ENCODE measurements at regions not wholly inside any gene's neighbourhood (a gene's known extent, or its start where the extent isn't known, plus 50 kb on each side); places are given as distances from the start of the nearest gene placed in this dataset.
"Not testable (repeated sequence)": the region's sequence is repeated elsewhere in the genome, so short reads cannot be mapped to it uniquely, and the experiment has no call there.

- H3K9me3 Mint-ChIP-seq; H3K36me3 Mint-ChIP-seq; H3K27ac ChIP-seq (ENCODE audit: low read depth, low read length); H3K4me1 Mint-ChIP-seq; H3K27me3 Mint-ChIP-seq; H3K36me3 ChIP-seq (ENCODE audit: insufficient read depth, low read length); H3K4me1 ChIP-seq (ENCODE audit: insufficient read depth, low read length); H3K27ac Mint-ChIP-seq; H3K4me3 Mint-ChIP-seq; H3K9me3 ChIP-seq (ENCODE audit: low read length); H3K4me3 ChIP-seq (ENCODE audit: low read length); POLR2A ChIA-PET; CTCF ChIA-PET; H3K27me3 ChIP-seq (ENCODE audit: insufficient read depth, low read length, poor library complexity, severe bottlenecking); DNase-seq: not testable (repeated sequence)
Measured at GRCh38 chr1:273772-274171, 177.7 kb downstream of the OR4F29 start.

GRCh38 chr1:267815-268214 is 183.7 kb downstream of the OR4F29 start:
- H3K27me3 ChIP-seq (ENCODE audit: insufficient read depth, low read length, poor library complexity, severe bottlenecking); H3K27me3 Mint-ChIP-seq; H3K27ac ChIP-seq (ENCODE audit: low read depth, low read length); H3K4me1 Mint-ChIP-seq; H3K27ac Mint-ChIP-seq; H3K4me1 ChIP-seq (ENCODE audit: insufficient read depth, low read length); H3K4me3 ChIP-seq (ENCODE audit: low read length); H3K4me3 Mint-ChIP-seq; H3K36me3 ChIP-seq (ENCODE audit: insufficient read depth, low read length); H3K9me3 ChIP-seq (ENCODE audit: low read length); H3K36me3 Mint-ChIP-seq; H3K9me3 Mint-ChIP-seq; CTCF ChIA-PET; POLR2A ChIA-PET: not testable (repeated sequence)
- peak; percentile 33 to 79 (median 49) for DNase-seq

All from CD8-positive, alpha-beta memory T cell (primary cell).